SIG-M5 treated with dmso at 0.1 percent for 504 hours (cell line): ENCODE measurements at regions not wholly inside any gene's neighbourhood (a gene's known extent, or its start where the extent isn't known, plus 50 kb on each side); places are given as distances from the start of the nearest gene placed in this dataset.
"Not testable (repeated sequence)": the region's sequence is repeated elsewhere in the genome, so short reads cannot be mapped to it uniquely, and the experiment has no call there.

Experiments
- DNase-seq: peaks from one replicate; lab custom pipeline; 2025; ENCODE audit not compliant: unreplicated experiment; lab: John Stamatoyannopoulos, UW

GRCh38 chr6:11427723-11428245, 109.8 kb upstream of the TMEM170B start:
- DNase-seq, result no peak

DNA sequence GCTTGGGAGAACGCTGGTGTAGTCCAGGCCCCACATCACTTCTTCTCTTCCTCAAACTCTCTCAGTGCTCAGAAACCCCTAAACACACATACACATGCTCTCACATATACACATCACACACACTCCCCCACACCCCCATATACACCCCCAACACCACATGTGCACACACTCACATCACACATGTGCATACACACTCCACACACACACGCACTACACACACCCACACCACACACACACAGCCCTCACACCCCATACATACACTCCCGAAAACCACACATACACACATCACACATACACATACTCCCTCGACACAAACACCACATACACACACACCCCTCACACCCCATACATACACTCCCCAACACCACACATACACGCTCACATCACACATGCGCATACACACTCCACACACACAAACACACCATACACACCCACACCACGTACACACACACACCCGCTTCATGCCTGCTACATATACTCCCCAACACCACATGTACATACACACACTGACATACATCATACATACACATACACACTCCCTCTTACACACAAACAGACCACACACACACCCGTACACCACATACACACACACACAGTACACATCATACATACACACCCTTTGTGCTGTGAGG, 110.3 kb upstream of the TMEM170B start:
- DNase-seq, result no peak

DNA sequence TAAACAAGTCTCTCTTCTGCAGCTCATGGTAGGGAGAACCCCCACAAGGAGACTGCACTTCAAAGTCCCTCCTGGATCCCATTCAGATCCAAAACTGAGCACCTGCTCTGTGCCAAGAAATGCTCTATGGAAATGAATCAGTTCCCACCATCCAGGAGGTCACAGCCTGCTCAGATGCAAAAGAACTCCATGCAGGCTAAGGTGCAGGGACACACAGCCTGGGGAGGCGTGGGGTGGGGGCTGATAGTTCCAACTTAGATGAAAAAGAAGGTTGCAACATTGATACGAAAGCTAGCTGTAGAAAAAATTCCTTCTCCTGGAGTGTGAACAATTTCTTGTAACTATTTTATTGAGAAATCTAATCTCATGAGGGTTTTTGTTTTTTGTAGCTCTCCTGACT, 111.0 kb upstream of the TMEM170B start:
- DNase-seq, result no peak

GRCh38 chr6:11425876-11426275, 111.7 kb upstream of the TMEM170B start:
- DNase-seq, result no peak

DNA sequence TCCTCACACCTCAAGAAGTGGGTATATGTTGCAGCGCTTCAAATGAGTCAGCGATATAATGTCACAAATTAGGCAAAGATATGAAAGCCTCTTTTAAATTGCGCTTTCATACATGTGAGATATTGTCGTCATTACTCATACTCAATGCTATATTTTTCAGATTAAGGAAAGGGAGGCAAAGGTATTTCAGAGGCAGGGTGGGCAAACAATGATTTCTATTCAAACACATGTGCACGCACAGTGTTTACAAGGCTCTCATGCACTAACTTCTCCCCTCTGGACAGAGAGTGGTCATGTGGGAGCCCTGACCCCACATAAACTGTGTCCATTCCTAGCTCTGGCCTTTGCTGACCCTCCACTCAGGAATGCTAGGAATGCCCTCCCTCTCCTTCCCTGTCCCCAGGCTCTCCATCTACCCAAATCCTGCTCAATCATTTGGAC, 112.1 kb upstream of the TMEM170B start:
- no peak for DNase-seq

- no peak for DNase-seq
Observed at GRCh38 chr6:11424395-11425034, 113.0 kb upstream of the TMEM170B start.

DNA sequence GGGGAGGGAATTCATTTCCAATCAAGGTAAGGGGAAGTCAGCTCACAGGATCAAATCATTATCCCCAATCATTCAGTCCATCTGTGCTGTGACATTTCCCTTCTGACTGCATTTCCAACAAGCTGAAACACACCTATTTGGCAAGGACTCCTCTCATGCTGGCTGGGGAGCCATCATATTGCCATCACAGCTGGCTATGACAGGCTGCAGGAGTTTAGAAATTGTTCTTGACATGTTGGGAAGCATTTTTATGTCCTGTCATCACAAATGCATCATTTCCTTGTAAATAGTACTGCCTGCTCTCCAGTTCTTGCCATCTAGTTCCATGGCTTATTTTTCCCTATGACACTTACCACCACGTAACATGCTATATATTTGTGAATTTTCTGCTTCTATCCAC, 113.9 kb upstream of the TMEM170B start:
- DNase-seq, result no peak

DNA sequence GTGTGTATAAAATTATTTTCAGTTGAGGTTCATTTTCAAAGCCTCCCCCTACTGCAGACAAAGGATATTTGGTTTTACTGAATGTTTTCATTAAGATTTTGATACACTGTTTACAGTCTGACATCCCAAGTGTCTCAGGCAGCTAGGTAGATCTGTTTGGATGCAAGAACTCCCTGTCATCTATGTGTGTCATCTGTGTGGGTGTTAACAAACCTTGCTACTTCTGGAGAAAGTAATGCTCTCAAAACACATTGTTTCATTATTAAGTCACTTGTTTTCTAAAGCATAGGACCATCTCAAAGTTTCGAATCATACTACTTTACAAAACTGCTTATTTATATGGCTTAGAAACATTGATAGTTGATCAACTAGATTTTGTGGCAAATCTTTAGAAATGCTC, 114.5 kb upstream of the TMEM170B start:
- no peak for DNase-seq

GRCh38 chr6:11419763-11420453, 117.6 kb upstream of the TMEM170B start:
- no peak for DNase-seq

DNA sequence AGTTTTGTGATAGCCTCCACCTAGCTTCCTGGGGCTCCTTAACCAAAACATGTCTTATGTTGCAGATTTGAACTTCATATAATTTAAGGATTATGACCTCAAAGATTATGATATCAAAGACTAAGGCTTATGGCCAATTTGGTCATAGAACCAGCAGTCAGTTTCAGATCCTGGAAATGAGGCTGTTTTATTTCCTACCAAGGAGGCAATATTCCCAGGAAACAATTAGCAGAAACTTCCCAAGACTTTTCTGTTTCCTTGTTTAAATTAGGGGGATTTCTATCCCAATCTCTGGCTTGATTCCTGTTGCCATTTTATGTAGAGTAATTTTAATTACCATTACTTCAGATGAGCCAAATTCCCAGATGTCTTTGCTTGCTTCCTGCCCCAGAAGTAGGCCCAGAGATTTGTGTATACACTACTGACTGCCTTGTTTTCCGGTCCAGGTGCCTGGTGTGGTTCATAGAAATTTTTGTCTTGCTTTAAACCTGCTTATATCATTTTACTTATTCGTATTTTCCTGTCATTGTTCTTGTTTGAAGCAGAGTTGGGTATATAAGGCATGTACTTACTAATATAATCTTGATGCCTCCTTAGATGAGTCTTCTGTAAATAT, 119.2 kb upstream of the TMEM170B start:
- DNase-seq, result no peak

DNA sequence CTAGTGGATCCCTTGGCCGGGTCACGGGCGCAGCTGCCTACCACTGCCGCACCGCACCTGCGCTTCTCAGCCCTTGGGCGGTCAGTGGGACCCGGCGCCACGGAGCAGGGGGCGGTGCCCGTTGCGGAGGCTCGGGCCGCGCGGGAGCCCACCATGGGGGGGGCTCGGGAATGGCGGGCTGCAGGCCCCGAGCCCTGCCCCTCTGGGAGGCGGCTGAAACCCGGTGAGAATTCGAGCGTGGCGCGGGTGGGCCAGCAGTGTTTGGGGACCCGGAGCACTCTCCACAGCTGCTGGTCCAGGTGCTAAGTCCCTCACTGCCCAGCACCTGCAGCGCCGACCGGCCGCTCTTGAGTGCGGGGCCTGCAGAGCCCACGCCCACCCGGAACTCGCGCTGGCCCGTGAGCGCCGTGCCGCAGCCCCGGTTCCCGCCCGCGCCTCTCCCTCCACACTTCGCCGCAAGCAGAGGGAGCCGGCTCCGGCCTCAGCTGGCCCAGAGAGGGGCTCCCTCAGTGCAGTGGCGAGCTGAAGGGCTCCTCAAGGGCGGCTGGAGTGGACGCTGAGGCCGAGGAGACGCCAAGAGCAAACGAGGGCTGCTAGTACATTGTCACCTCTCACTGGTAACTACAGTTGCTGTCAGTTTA, 120.5 kb upstream of the TMEM170B start:
- DNase-seq, result no peak

DNA sequence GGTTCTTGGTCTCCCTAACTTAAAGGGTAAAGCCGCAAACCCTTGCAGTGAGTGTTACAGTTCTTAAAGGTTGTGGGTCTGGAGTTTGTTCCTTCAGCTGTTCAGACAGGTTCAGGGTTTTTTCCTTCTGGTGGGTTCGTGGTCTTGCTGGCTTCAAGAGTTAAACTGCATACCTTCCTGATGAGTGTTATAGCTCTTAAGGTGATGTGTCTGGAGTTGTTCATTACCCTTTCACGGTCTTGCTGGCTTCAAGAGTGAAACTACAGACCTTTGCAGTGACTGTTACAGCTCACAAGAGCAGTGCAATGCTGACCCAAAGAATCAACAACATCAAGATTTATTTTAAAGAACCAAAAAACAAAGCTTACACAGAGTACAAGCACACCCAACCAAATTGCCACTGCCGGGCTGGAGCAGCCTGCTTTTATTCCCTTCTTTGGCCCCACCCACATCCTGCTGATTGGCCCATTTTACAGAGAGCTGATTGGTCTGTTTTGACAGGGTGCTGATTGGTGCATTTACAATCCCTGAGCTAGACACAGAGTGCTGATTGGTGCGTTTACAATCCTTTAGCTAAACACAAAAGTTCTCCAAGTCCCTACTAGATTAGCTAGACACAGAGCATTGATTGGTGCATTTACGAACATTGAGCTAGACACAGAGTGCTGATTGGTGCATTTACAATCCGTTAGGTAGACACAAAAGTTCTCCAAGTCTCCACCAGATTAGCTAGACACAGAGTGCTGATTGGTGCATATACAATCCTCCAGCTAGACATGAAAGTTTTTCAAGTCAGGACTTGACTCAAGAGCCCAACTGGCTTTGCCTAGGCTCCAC, 121.2 kb upstream of the TMEM170B start:
- DNase-seq, result not testable (repeated sequence)

DNA sequence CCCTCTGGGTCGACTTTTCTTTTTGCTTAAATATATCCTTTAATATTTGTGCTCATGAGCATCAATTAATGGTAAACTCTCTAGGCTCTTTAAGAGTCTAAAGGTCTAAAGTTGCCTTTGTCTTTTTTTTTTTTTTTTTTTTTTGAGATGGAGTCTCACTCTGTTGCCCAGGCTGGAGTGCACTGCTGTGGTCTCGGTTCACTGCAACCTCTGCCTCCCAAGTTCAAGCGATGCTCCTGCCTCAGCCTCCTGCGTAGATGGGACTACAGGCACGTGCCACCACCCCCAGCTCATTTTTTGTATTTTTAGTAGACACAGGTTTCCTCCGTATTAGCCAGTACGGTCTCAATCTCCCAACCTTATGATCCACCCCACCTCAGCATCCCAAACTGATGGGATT, 122.0 kb upstream of the TMEM170B start:
- no peak for DNase-seq

GRCh38 chr6:11414176-11414963, 123.2 kb upstream of the TMEM170B start:
- peak; percentile 53 for DNase-seq

- peak; percentile 33 for DNase-seq
Observed at GRCh38 chr6:11413728-11414127, 123.8 kb upstream of the TMEM170B start.

- no peak for DNase-seq
Observed at GRCh38 chr6:11413117-11413687, 124.3 kb upstream of the TMEM170B start.

DNA sequence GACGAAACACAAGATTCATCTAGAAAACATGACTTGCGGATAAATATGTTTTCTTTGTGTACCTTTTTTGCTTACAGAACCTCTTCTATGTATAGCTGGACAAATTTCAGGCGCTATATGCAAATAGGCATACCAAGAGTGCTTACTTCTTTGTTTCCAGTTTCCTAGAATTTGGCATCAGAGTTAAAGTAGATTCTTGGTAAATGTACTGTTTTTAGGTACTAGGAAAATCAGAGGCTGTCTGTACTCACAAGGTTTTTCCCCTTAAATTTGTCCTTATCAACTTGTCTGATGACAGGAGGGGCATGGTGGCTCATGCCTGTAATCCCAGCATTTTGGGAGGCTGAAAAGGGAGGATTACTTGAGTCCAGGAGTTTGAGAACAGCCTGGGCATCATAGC, 124.9 kb upstream of the TMEM170B start:
- DNase-seq, result no peak

DNA sequence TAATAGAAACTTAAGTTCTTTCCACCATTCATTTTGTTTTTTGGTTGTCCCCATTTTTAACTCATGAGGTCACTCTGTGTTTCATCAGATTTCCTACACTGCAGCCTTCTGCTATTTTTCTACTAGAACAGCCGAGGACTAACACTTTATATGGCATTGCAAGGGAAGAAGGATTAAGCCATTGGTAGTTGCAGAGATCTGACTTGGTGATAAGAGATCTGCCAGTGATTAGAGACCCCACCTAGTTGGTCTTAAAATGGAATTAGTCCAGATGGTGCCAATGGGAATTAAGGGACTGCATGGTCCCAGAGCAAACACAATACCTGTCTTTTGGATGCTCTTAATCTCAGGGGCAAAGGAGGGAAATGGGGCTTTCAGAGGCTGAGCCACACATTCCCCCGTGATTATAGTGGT, 125.5 kb upstream of the TMEM170B start:
- DNase-seq, result peak; percentile 17

GRCh38 chr6:11411593-11411992, 126.0 kb upstream of the TMEM170B start:
- DNase-seq, result no peak
